ENCODE measurements at regions not wholly inside any gene's neighbourhood (a gene's known extent, or its start where the extent isn't known, plus 50 kb on each side); places are given as distances from the start of the nearest gene placed in this dataset.

- no peak for DNase-seq (ENCODE audit: insufficient read length, low spot score)
- no peak for FAIRE-seq
- TF ChIP-seq, protein P1, sequence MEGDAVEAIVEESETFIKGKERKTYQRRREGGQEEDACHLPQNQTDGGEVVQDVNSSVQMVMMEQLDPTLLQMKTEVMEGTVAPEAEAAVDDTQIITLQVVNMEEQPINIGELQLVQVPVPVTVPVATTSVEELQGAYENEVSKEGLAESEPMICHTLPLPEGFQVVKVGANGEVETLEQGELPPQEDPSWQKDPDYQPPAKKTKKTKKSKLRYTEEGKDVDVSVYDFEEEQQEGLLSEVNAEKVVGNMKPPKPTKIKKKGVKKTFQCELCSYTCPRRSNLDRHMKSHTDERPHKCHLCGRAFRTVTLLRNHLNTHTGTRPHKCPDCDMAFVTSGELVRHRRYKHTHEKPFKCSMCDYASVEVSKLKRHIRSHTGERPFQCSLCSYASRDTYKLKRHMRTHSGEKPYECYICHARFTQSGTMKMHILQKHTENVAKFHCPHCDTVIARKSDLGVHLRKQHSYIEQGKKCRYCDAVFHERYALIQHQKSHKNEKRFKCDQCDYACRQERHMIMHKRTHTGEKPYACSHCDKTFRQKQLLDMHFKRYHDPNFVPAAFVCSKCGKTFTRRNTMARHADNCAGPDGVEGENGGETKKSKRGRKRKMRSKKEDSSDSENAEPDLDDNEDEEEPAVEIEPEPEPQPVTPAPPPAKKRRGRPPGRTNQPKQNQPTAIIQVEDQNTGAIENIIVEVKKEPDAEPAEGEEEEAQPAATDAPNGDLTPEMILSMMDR (IDR thresholded peaks at IDR 0.05; ENCODE audit: insufficient read depth, missing control alignments): no peak
Measured at GRCh38 chr10:78566284-78567111, 502.3 kb upstream of the ZMIZ1 start.

DNA sequence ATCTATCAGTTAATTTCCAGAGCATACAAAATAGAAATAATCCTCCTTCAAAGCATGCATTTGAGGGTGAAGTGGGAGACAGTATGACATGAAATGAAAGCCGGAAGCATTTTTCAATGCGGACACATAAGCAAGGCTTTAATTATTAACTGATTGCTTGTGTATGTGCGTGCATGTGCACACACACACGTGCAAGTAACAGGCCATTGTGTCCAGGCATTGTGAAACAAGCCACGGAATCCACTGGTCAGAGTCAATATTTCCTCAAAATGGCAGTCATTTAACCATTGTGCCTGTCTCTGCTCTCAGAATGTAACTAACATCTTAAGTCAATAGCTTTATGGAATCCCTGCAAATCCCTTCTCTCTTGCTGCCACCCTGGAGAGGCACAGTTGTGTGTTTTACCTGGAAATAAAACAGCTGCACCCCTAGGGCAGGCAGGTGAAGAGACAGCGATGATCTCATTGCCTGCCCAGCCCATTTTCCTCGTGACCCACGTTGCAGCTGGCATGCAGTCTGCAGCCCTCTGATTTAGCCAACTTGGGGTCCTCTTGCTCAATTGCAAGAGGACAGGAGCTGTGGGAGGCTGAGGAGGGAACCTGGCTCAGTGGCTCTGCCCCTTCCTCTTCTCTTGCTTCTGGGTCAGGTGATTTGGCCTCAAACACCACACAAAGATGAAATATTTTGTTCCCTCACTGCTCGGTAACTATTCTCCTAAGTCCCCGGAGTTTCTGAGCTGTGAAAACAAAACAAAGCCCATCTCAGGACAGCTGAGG lies 500.9 kb upstream of the ZMIZ1 start:
- TF ChIP-seq, protein P1 (IDR thresholded peaks at IDR 0.05; ENCODE audit: insufficient read depth, missing control alignments): no peak
- DNase-seq (ENCODE audit: insufficient read length, low spot score): no peak
- no peak for FAIRE-seq

GRCh38 chr10:78568620-78569019 lies 500.1 kb upstream of the ZMIZ1 start:
- DNase-seq (ENCODE audit: insufficient read length, low spot score) (no peak), FAIRE-seq (no peak)
- TF ChIP-seq, protein P1 (IDR thresholded peaks at IDR 0.05; ENCODE audit: insufficient read depth, missing control alignments): no peak

DNA sequence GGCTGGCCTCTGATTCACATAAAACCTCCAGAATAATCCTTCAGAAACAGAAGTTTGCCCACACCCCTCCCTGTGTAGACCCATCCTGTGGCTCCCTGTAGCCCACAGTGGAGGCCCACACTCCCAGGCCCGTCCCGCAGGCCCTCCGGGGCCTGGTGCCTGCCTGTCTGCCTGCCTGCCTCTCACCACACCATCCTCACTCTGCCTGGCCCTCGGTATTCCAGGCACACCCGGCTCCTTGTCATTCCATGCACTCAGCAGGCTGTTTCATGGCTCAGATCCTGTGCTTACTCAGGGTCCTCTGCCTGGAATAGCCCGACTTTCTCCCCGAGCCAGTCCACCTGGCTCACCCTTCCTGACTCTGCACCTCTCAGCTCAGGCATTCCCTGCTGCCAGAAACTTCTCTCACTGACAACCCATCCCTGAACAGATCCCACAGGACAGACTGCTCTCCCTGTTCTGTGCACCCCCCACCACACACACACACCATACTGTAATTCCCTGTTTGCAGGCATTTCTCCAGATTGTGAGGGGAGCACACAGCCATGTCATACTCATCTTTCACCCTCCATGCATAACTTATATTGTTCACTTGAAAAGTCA lies 498.0 kb upstream of the ZMIZ1 start:
- DNase-seq (ENCODE audit: insufficient read length, low spot score) (no peak), FAIRE-seq (no peak)
- TF ChIP-seq, protein P1 (IDR thresholded peaks at IDR 0.05; ENCODE audit: insufficient read depth, missing control alignments): no peak

GRCh38 chr10:78571286-78571685 lies 497.5 kb upstream of the ZMIZ1 start:
- TF ChIP-seq, protein P1 (IDR thresholded peaks at IDR 0.05; ENCODE audit: insufficient read depth, missing control alignments): no peak
- FAIRE-seq: no peak
- no peak for DNase-seq (ENCODE audit: insufficient read length, low spot score)

DNA sequence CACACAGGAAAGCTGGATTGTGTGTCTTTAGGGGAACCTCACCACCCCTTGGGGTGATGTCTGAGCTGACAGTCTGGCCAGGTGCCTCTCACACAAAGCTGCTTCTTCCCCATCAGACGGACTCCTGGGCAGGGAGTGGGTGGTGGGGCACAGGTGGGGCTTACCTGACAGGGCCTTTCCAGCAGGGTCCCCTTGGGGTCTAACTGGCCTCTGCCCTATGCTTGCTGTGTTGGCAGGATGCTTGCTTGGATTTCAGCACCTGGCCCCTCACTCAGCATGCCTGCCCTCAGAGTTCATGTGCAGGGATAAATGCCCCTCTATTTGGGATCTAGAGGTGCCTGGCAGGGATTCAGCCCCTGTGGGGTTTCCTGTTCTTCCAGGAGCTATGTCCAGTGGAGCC lies 496.9 kb upstream of the ZMIZ1 start:
- DNase-seq (ENCODE audit: insufficient read length, low spot score) (no peak), FAIRE-seq (no peak)
- TF ChIP-seq, protein P1 (IDR thresholded peaks at IDR 0.05; ENCODE audit: insufficient read depth, missing control alignments): no peak

All from D721Med (cell line).